Hepatocyte (in vitro differentiated cells): ENCODE measurements at regions not wholly inside any gene's neighbourhood (a gene's known extent, or its start where the extent isn't known, plus 50 kb on each side); places are given as distances from the start of the nearest gene placed in this dataset.

Experiments
- EZH2 ChIP-seq: fragments of 200-600 bp; sonication (generic); IDR thresholded peaks from 2 replicates; pipeline ENCODE4 v1.6.1; 2016; ENCODE audit warnings: antibody characterized with exemption, mild to moderate bottlenecking, borderline replicate concordance
- EZH2phosphoT487 ChIP-seq: fragments of 200-600 bp; sonication (generic); IDR thresholded peaks from one replicate; pipeline ENCODE4 v1.6.1; 2018; ENCODE audit warnings: antibody characterized with exemption, mild to moderate bottlenecking, low read depth, moderate library complexity; ENCODE audit not compliant: unreplicated experiment, severe bottlenecking

- TF ChIP-seq EZH2phosphoT487 (no peak), EZH2 (no peak)
These were observed 61.6 kb upstream of the TOP3B start for GRCh38 chr22:22044153-22044552.
